ENCODE measurements at regions not wholly inside any gene's neighbourhood (a gene's known extent, or its start where the extent isn't known, plus 50 kb on each side); places are given as distances from the start of the nearest gene placed in this dataset.

- no peak for DNase-seq (ENCODE audit: low spot score)
- no peak for TF ChIP-seq CTCF (conservative IDR thresholded peaks at IDR 0.05; ENCODE audit: low read depth)
- no peak overlapping the region for H3K27ac ChIP-seq
- ChIA-PET POLR2A (ENCODE audit: low non-redundant PET) (no interaction called here), CTCF (no interaction called here)
These were observed 142.5 kb downstream of the SYF2 start for GRCh38 chr1:25089772-25090171.

- no peak for DNase-seq (ENCODE audit: low spot score)
- no peak for TF ChIP-seq CTCF (conservative IDR thresholded peaks at IDR 0.05; ENCODE audit: low read depth)
- no peak overlapping the region for H3K27ac ChIP-seq
- ChIA-PET CTCF (no interaction called here), POLR2A (ENCODE audit: low non-redundant PET) (no interaction called here)
These were observed 143.4 kb downstream of the SYF2 start for GRCh38 chr1:25088946-25089345.

- DNase-seq (ENCODE audit: low spot score) = no peak
- H3K27ac ChIP-seq = no peak overlapping the region
- ChIA-PET POLR2A (ENCODE audit: low non-redundant PET) (no interaction called here), CTCF (no interaction called here)
- TF ChIP-seq CTCF (conservative IDR thresholded peaks at IDR 0.05; ENCODE audit: low read depth) = no peak
These were observed 144.1 kb downstream of the SYF2 start for GRCh38 chr1:25088180-25088701.

GRCh38 chr1:25086518-25087079 is 145.7 kb downstream of the SYF2 start:
- H3K27ac ChIP-seq = no peak overlapping the region
- no peak for DNase-seq (ENCODE audit: low spot score)
- no peak for TF ChIP-seq CTCF (conservative IDR thresholded peaks at IDR 0.05; ENCODE audit: low read depth)
- ChIA-PET POLR2A (ENCODE audit: low non-redundant PET) (no interaction called here), CTCF (no interaction called here)

GRCh38 chr1:25084407-25084806 is 147.9 kb downstream of the SYF2 start:
- no peak for TF ChIP-seq CTCF (conservative IDR thresholded peaks at IDR 0.05; ENCODE audit: low read depth)
- no peak overlapping the region for H3K27ac ChIP-seq
- POLR2A ChIA-PET (ENCODE audit: low non-redundant PET) = no interaction called here
- CTCF ChIA-PET = interaction anchor here (0.6 to 0.9 kb wide), 2 partner anchors 13 to 52 kb away, joined by 3 read pairs; no protein-coding TSS in a partner anchor
- DNase-seq (ENCODE audit: low spot score) = no peak

- CTCF ChIA-PET = interaction anchor here (0.6 kb wide), 1 partner anchor 53 kb away, joined by 3 read pairs; no protein-coding TSS in a partner anchor
- POLR2A ChIA-PET (ENCODE audit: low non-redundant PET) = no interaction called here
These were observed 148.6 kb downstream of the SYF2 start for GRCh38 chr1:25083481-25084345.

More at GRCh38 chr1:25083481-25084345, 148.6 kb downstream of the SYF2 start:
- H3K27ac ChIP-seq = no peak overlapping the region
- no peak for TF ChIP-seq CTCF (conservative IDR thresholded peaks at IDR 0.05; ENCODE audit: low read depth)
- no peak for DNase-seq (ENCODE audit: low spot score)

Data from RWPE1 (cell line).